ENCODE measurements at regions not wholly inside any gene's neighbourhood (a gene's known extent, or its start where the extent isn't known, plus 50 kb on each side); places are given as distances from the start of the nearest gene placed in this dataset.

DNA sequence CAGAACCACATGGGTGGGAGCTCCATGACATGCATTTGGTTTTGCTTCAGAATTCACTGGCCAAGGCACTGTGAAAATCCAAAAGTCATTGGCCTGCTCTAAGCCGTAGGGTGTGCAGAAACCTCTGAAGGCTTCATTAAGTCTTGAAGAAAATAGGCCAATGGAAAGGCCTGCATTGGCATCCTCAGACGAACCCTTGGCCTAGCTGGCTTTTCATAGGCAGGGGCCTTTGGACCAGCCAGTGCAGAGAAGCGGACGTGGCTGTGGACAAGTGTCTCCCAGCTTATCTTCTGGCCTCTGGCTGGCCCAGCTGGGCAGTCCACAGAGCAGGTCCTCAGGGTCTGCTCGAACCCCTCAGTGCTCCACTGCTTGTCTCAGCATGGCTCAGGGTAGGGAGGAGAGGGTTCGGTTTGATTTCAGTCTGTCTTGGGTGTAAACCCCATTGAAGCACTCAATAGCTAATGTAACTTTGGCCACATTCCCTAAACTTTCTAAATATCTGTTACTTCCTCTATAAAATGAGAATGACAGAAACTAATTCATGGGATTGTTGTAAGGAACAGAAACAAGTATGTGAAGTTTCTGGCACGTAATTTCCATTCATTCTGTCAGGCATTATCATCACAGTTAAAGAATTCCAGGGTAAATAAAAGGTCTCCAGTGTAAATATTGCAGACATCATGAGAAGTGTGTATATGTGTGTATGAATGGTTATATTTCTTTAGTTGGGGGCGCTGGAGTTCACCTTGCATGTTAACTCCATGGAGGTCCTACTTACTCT lies 125.5 kb downstream of the TFCP2L1 start:
- H3K4me3 ChIP-seq (ENCODE audit: low read depth, low read length): no peak overlapping the region
- DNase-seq (ENCODE audit: low read depth): no peak
- TF ChIP-seq, protein P1, sequence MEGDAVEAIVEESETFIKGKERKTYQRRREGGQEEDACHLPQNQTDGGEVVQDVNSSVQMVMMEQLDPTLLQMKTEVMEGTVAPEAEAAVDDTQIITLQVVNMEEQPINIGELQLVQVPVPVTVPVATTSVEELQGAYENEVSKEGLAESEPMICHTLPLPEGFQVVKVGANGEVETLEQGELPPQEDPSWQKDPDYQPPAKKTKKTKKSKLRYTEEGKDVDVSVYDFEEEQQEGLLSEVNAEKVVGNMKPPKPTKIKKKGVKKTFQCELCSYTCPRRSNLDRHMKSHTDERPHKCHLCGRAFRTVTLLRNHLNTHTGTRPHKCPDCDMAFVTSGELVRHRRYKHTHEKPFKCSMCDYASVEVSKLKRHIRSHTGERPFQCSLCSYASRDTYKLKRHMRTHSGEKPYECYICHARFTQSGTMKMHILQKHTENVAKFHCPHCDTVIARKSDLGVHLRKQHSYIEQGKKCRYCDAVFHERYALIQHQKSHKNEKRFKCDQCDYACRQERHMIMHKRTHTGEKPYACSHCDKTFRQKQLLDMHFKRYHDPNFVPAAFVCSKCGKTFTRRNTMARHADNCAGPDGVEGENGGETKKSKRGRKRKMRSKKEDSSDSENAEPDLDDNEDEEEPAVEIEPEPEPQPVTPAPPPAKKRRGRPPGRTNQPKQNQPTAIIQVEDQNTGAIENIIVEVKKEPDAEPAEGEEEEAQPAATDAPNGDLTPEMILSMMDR (conservative IDR thresholded peaks at IDR 0.05; ENCODE audit: low read depth, low read length): no peak

DNA sequence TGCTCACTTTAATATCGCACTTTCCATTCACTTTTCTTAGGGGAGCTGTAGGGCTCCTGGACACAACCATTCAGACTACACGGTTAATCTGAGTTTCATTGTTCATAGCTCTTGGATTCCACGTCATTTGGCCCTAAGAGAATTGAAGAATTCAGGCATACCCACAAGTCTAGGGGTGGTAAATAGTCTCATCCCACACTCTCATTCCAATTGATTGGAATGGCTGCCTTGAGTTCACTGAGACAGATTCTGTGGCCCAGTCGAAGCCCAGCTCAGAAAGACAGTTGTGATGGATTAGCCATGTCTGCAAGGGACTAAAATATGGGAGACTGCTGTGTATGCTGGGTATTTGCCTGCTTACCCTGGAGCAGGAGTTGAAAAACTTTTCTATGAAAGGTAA lies 124.6 kb downstream of the TFCP2L1 start:
- H3K4me3 ChIP-seq (ENCODE audit: low read depth, low read length): no peak overlapping the region
- no peak for DNase-seq (ENCODE audit: low read depth)
- TF ChIP-seq, protein P1 (conservative IDR thresholded peaks at IDR 0.05; ENCODE audit: low read depth, low read length): no peak

DNA sequence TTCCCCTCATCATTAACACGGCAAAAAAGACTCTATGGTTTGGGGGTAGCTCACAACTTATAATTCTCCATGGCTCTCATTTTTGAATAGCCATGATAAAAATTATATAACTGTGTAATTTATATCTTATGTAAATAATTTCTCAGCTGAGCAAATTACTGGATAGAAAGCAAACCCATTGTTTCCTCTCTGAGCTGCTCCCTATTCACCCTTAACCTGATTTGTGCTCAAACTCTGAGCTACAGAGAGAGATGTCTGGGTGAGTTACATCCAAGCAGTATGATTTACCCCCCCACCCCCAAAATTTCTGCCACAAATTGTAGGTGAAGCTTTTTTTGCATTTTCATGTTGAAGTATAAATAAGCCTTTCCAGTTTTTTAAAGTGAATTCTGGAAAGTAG lies 123.7 kb downstream of the TFCP2L1 start:
- no peak overlapping the region for H3K4me3 ChIP-seq (ENCODE audit: low read depth, low read length)
- TF ChIP-seq, protein P1 (conservative IDR thresholded peaks at IDR 0.05; ENCODE audit: low read depth, low read length): no peak
- no peak for DNase-seq (ENCODE audit: low read depth)

DNA sequence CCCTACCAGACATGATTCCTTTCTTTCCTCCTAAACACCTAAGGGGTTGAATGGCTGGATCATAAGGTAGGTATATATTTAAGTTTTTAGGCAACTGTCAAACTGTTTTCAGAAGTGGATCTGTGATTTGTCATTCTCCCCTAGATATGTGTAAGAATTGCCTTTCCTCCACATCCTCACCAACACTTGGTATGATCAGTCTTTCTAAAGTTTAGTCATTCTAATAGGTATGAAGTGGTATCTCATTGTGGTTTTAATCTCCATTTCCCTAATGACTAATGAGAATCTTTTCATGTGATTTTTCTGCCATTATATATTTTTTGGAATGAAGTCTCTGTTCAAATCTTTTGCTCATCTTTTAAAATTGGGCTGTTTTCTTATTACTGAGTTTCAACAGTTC lies 122.1 kb downstream of the TFCP2L1 start:
- H3K4me3 ChIP-seq (ENCODE audit: low read depth, low read length): no peak overlapping the region
- TF ChIP-seq, protein P1 (conservative IDR thresholded peaks at IDR 0.05; ENCODE audit: low read depth, low read length): no peak
- DNase-seq (ENCODE audit: low read depth): no peak

DNA sequence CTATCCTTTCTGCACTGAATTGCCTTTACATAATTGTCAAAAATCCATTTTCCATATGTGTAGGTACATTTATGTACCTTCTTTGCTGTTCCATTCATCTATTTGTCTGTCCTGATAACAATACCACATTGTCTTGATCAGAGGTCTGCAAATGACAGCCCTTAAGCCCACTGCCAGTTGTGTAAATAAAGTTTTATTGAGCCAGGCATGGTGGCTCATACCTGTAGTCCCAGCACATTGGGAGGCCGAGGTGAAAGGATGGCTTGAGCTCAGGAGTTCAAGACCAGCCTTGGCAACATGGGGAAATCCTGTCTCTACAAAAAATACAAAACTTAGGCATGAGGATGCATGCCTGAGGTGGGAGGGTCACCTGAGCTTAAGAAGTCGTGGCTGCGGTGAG lies 121.0 kb downstream of the TFCP2L1 start:
- H3K4me3 ChIP-seq (ENCODE audit: low read depth, low read length): no peak overlapping the region
- no peak for DNase-seq (ENCODE audit: low read depth)
- TF ChIP-seq, protein P1 (conservative IDR thresholded peaks at IDR 0.05; ENCODE audit: low read depth, low read length): no peak

DNA sequence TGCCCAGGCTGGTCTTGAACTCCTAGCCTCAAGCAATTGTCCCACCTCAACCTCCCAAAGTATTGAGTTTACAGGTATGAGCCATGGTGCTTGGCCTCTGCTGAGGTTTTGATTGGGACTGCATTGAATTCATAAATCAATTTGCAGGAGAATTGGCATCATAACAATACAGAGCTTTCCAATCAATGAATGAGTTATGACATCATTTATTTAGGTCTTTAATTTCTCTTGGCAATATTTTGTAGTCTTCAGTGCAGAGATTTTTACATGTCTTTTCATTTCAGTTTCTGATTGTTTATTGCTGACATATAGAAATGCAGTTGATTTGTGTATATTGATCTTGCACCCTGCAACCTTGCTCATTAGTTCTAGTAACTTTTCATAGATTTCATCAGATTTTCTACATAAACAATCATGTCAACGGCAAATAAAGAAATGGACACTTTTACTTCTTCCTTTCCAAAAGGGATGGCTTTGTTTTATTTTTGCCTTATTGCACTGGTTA lies 119.9 kb downstream of the TFCP2L1 start:
- TF ChIP-seq, protein P1 (conservative IDR thresholded peaks at IDR 0.05; ENCODE audit: low read depth, low read length): no peak
- H3K4me3 ChIP-seq (ENCODE audit: low read depth, low read length): no peak overlapping the region
- DNase-seq (ENCODE audit: low read depth): no peak

Measured in epithelial cell of proximal tubule (primary cell).